Body of pancreas (tissue), 4 donors: ENCODE measurements at regions not wholly inside any gene's neighbourhood (a gene's known extent, or its start where the extent isn't known, plus 50 kb on each side); places are given as distances from the start of the nearest gene placed in this dataset.

Source experiments
- ATAC-seq: fragments of 150-250 bp; one replicate; pipeline ENCODE4 v1.9.1; 2016
- DNase-seq, 4 donors: peaks; one replicate each; pipeline ENCODE4 v3.0.0-alpha.2; 2019
- H3K27ac ChIP-seq, 4 donors: fragments of 200-600 bp; sonication (generic); 1 replicate in 3 of 4; 2 replicates in 1 of 4; pipeline versions ENCODE4 v1.5.1 to v1.6.1; 2016 to 2019; ENCODE audit warnings: mild to moderate bottlenecking in 1 of 4, mixed read lengths in 1 of 4, moderate library complexity in 1 of 4
- H3K27me3 ChIP-seq, 2 donors: fragments of 200-600 bp; sonication (generic); one replicate each; pipeline ENCODE4 v1.6.0; 2016; ENCODE audit warnings: mild to moderate bottlenecking in 1 of 2
- H3K36me3 ChIP-seq, 2 donors: fragments of 200-600 bp; sonication (generic); replicated peaks in 1 of 2; 2 replicates each; pipeline ENCODE4 v1.5.1; 2016; ENCODE audit warnings: low read depth in 2 of 2; ENCODE audit not compliant: insufficient read depth in 1 of 2
- H3K4me1 ChIP-seq: fragments of 200-600 bp; sonication (generic); one replicate; pipeline ENCODE4 v1.6.0; 2016
- H3K4me3 ChIP-seq, 2 donors: fragments of 200-600 bp; sonication (generic); 1 replicate in 1 of 2; 2 replicates in 1 of 2; pipeline ENCODE4 v1.5.1; 2016 to 2019
- H3K9me3 ChIP-seq, 3 donors: fragments of 200-600 bp; sonication (generic); 1 replicate in 2 of 3; 2 replicates in 1 of 3; pipeline ENCODE4 v1.5.1; 2016
- POLR2A ChIP-seq, 3 donors: fragments of 450-650 bp; IDR thresholded peaks; one replicate each; pipeline ENCODE4 v1.6.1; 2016; ENCODE audit warnings: antibody characterized with exemption in 3 of 3, mild to moderate bottlenecking in 2 of 3
- WGBS, 2 donors: methylation state at CpG; one replicate each; pipeline ENCODE4 v1.1.5; 2017; 5-methylcytosine and 5-hydroxymethylcytosine counted together
- intact Hi-C: fragments of 100-400 bp; cut with DNase I; formaldehyde crosslinking; loops from one replicate; pipeline ENCODE4 v1.15.1; 2023
- TF ChIP-seq, protein P1 (sequence below), 7 experiments: fragments of 450-650 bp in 4 of 7; fragments of 200-600 bp in 3 of 7; sonication (generic) in 3 of 7; IDR thresholded peaks; one replicate each; pipeline ENCODE4 v1.5.1; 2016 to 2019; ENCODE audit warnings: antibody characterized with exemption in 7 of 7

DNA sequence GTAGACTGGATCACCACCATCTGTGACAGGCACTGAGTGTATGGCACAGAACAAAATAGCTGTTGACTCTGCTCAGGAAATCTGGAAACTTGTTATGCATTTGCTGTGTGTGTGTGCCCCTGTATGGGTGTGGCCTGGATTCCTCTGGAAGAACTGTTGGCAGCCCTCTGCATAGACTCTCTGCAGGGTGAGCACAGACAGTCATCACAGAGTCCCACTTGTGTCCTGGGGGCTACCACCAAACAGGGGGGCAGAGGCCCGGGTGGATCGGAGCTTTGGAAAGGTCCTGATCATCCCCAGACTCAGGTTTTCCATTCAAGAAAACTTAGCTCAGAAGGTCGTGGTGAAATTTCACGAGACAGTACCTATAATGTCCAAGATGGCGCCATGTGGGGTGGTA lies 258.6 kb downstream of the SOX11 start:
- DNase-seq = no peak
- Histone ChIP-seq H3K4me3 (no peak overlapping the region), H3K36me3 (no peaks in the 10 kb centered on the region), H3K27ac (no peak overlapping the region), H3K4me1 (no peaks in the 10 kb centered on the region), H3K9me3 (no peaks in the 10 kb centered on the region), H3K27me3 (no peaks in the 10 kb centered on the region)
- 68 to 76% methylated on average over 4 to 5 of the region's 5 CpGs for WGBS, 2 donors
- intact Hi-C loops = no loop called here
- no peak for ATAC-seq
- TF ChIP-seq POLR2A (IDR thresholded peaks at IDR 0.05) = no peak
- TF ChIP-seq, protein P1, sequence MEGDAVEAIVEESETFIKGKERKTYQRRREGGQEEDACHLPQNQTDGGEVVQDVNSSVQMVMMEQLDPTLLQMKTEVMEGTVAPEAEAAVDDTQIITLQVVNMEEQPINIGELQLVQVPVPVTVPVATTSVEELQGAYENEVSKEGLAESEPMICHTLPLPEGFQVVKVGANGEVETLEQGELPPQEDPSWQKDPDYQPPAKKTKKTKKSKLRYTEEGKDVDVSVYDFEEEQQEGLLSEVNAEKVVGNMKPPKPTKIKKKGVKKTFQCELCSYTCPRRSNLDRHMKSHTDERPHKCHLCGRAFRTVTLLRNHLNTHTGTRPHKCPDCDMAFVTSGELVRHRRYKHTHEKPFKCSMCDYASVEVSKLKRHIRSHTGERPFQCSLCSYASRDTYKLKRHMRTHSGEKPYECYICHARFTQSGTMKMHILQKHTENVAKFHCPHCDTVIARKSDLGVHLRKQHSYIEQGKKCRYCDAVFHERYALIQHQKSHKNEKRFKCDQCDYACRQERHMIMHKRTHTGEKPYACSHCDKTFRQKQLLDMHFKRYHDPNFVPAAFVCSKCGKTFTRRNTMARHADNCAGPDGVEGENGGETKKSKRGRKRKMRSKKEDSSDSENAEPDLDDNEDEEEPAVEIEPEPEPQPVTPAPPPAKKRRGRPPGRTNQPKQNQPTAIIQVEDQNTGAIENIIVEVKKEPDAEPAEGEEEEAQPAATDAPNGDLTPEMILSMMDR (IDR thresholded peaks at IDR 0.05) = no peak

DNA sequence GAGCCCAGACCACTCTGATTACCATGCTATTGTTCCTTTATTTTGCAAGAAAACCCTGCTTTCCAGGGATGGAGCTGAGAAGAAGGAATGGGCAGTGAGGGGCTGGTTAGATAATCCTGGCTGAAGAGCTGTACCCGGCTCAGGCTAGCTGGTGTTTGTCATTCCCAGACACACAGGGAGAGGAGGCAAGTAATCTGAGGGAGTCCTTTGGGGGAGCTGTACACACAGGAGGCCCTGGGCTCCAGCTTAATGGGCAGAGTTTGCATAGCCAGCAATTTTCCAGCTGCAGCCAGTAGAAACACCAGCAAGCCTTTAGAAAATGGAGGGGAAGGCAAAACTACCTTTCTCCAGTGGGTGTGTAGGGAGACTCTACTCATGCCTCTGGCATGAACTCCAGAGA lies 259.3 kb downstream of the SOX11 start:
- Histone ChIP-seq H3K4me3 (no peak overlapping the region), H3K36me3 (no peaks in the 10 kb centered on the region), H3K9me3 (no peaks in the 10 kb centered on the region), H3K27ac (no peak overlapping the region), H3K27me3 (no peaks in the 10 kb centered on the region), H3K4me1 (no peaks in the 10 kb centered on the region)
- TF ChIP-seq, protein P1 (IDR thresholded peaks at IDR 0.05) = no peak
- TF ChIP-seq POLR2A (IDR thresholded peaks at IDR 0.05) = no peak
- no peak for DNase-seq
- ATAC-seq = no peak
- intact Hi-C loops = no loop called here
- WGBS, 2 donors = 30 to 35% methylated on average over 1 of the region's 1 CpG

DNA sequence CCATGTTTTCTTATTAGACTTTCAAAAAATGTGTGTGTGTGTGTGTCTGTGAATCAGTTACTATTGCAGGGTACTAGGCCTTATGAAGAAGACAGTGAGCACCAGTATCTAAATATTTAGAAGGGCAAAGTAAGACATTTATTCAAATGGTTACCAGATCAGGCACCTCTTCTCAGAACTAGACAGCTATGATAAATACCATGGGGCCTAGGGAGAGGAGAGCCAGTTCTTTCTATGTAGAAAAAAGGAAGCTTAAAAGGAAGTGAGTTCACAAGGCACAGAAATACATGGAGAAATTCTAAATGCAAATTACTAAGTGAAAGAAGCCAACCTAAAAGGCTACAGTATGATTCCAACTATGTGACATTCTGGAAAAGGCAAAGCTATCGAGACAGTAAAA lies 261.3 kb downstream of the SOX11 start:
- H3K27ac ChIP-seq = no peak overlapping the region
- 67 to 78% methylated on average over 1 of the region's 1 CpG for WGBS, 2 donors

DNA sequence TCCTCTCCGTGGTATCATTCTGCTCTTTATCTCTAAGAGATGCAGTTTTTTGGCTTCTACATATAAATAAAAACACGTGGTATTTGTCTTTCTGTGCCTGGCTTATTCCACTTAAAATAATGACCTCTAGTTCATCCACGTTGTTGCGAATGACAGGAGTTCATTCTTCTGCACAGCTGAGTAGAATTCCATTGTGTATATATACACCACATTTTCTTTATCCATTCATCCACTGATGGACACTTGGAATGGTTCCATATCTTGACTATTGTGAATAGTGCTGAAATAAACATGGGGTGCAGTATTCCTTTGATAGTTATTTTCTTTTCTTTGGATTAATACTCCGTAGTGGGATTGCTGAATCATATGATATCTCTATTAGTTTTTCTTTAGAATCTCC lies 262.3 kb downstream of the SOX11 start:
- Histone ChIP-seq H3K36me3 (no peaks in the 10 kb centered on the region), H3K4me3 (no peak overlapping the region), H3K9me3 (no peaks in the 10 kb centered on the region), H3K27me3 (no peaks in the 10 kb centered on the region), H3K4me1 (no peaks in the 10 kb centered on the region), H3K27ac (no peak overlapping the region)
- TF ChIP-seq, protein P1 (IDR thresholded peaks at IDR 0.05) = no peak
- no peak for TF ChIP-seq POLR2A (IDR thresholded peaks at IDR 0.05)
- intact Hi-C loops = no loop called here
- DNase-seq (no peak), ATAC-seq (no peak)
- 64 to 70% methylated on average over 5 of the region's 5 CpGs for WGBS, 2 donors

More for the DNA sequence above, 261.3 kb downstream of the SOX11 start:
- no peaks in the 10 kb centered on the region for H3K9me3 ChIP-seq
- H3K4me1 ChIP-seq = no peaks in the 10 kb centered on the region
- H3K27me3 ChIP-seq = no peaks in the 10 kb centered on the region
- TF ChIP-seq POLR2A (IDR thresholded peaks at IDR 0.05) = no peak
- TF ChIP-seq, protein P1 (IDR thresholded peaks at IDR 0.05) = no peak
- ATAC-seq (no peak), DNase-seq (no peak)
- H3K36me3 ChIP-seq = no peaks in the 10 kb centered on the region
- no peak overlapping the region for H3K4me3 ChIP-seq
- intact Hi-C loops = no loop called here

DNA sequence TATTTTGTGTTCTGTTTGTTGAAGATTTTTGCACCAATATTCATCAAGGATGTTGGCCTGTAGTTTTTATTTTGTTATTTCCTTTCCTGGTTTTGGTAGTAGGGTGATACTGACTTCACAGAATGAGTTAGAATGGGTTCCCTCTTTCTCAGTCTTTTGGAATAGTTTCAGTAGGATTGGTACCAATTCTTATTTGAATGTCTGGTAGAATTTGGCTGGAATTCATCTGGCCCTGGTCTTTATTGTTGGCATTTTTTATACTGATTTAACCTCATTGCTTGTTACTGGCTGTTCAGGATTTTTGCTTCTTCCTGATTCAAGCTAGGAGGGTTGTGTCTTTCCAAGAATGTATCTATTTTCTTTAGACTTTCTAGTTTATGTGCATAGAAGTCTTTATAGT lies 263.7 kb downstream of the SOX11 start:
- Histone ChIP-seq H3K27ac (no peak overlapping the region), H3K4me3 (no peak overlapping the region), H3K36me3 (no peaks in the 10 kb centered on the region), H3K9me3 (no peaks in the 10 kb centered on the region), H3K4me1 (no peaks in the 10 kb centered on the region), H3K27me3 (no peaks in the 10 kb centered on the region)
- intact Hi-C loops = no loop called here
- no peak for DNase-seq
- no peak for ATAC-seq
- TF ChIP-seq, protein P1 (IDR thresholded peaks at IDR 0.05) = no peak
- TF ChIP-seq POLR2A (IDR thresholded peaks at IDR 0.05) = no peak
